ENCODE measurements at regions not wholly inside any gene's neighbourhood (a gene's known extent, or its start where the extent isn't known, plus 50 kb on each side); places are given as distances from the start of the nearest gene placed in this dataset.
A peak's percentile ranks its signal among the peaks of the same experiment; 100 is the strongest.

- TF ChIP-seq RERE (CRISPR knock-in tag; IDR thresholded peaks at IDR 0.05; ENCODE audit: borderline replicate concordance) = no peak
- TF ChIP-seq BHLHE40 (IDR thresholded peaks at IDR 0.05; ENCODE audit: low read length) = no peak
Measured at GRCh38 chr6:19759117-19759880, 77.9 kb upstream of the ID4 start (continued).

- ATAC-seq (no peak), FAIRE-seq (no peak), DNase-seq (ENCODE audit: extremely low read depth in 1 of 4, low spot score in 3 of 4) (no peak)
- Histone ChIP-seq H3K4me1 (replicated peaks in 1 of 2; ENCODE audit: control insufficient read depth in 2 of 2, insufficient read depth in 2 of 2, low read length in 2 of 2) (no peaks in the 10 kb centered on the region), H2AFZ (ENCODE audit: low read depth, low read length) (no peak overlapping the region), H3K4me2 (ENCODE audit: insufficient read depth, low read length) (no peak overlapping the region), H3K9ac (ENCODE audit: insufficient read depth in 1 of 2, low read depth in 2 of 2, low read length in 2 of 2) (no peak overlapping the region), H3K9me1 (ENCODE audit: control insufficient read depth, insufficient read depth, low read length) (no peaks in the 10 kb centered on the region), H3K4me3 (no peak overlapping the region), H3K9me3 (replicated peaks; ENCODE audit: control insufficient read depth, insufficient read depth, low read depth, low read length) (no peaks in the 10 kb centered on the region), H3K27ac (ENCODE audit: extremely low read depth, low read depth, low read length) (no peak overlapping the region), H3K79me2 (ENCODE audit: control insufficient read depth, insufficient read depth, low read length) (no peaks in the 10 kb centered on the region), H4K20me1 (replicated peaks; ENCODE audit: control insufficient read depth, insufficient read depth, low read length) (no peaks in the 10 kb centered on the region), H3K36me3 (ENCODE audit: control insufficient read depth, insufficient read depth, low read length) (no peaks in the 10 kb centered on the region), H3K27me3 (ENCODE audit: control insufficient read depth in 2 of 2, insufficient read depth in 2 of 2, low read length in 2 of 2) (peaks cover 0 to 3% of the 10 kb centered on the region in 2 experiments; a peak in 1 of 5 replicates)
- CTCF ChIA-PET (ENCODE audit: low intra/inter-chr PET ratio) = no interaction called here
- POLR2A ChIA-PET = no interaction called here
- in situ Hi-C loops (cut with MboI) = no loop called here
- TF ChIP-seq TFE3 (CRISPR knock-in tag; IDR thresholded peaks at IDR 0.05) = peak; percentile 70
- no peak for TF ChIP-seq NFATC3 (IDR thresholded peaks at IDR 0.05)
- BruUV-seq (replicated peaks) = no TSS peak
- 0% methylated on average over 1 of the region's 1 CpG for WGBS (ENCODE audit: insufficient coverage, low coverage, missing lambda C conversion rate)
- intact Hi-C loops (cut with micrococcal nuclease) = no loop called here
Measured at GRCh38 chr6:19761121-19761520, 76.0 kb upstream of the ID4 start.
